SK-N-SH (cell line): ENCODE measurements at regions not wholly inside any gene's neighbourhood (a gene's known extent, or its start where the extent isn't known, plus 50 kb on each side); places are given as distances from the start of the nearest gene placed in this dataset.

Experiments used
- CTCF ChIA-PET: fragments of 300-600, 350-600 bp; formaldehyde crosslinking; extraction: SDS; loops from one replicate; lab custom pipeline; 2021; lab: Yijun Ruan, JAX
- POLR2A ChIA-PET: fragments of 350-600 bp; sonication (Branson Sonifier 250); formaldehyde crosslinking; extraction: SDS; loops from one replicate; lab custom pipeline; 2020; ENCODE audit warnings: antibody characterized with exemption, inconsistent platforms; lab: Yijun Ruan, JAX
- DNase-seq: peaks from one replicate; pipeline ENCODE4 v3.0.0; 2012
- H2AFZ ChIP-seq: fragments of 200-600 bp; sonication (generic); 2 replicates; pipeline ENCODE4 v1.8.1; 2016; ENCODE audit warnings: antibody characterized with exemption, mild to moderate bottlenecking, low read depth
- H3F3A ChIP-seq: fragments of 200-600 bp; sonication (generic); replicated peaks from 2 replicates; pipeline ENCODE3; 2016; ENCODE audit warnings: antibody characterized with exemption, mild to moderate bottlenecking; ENCODE audit not compliant: insufficient read depth
- H3K27ac ChIP-seq, 2 experiments: fragments of 200-500 bp in 1 of 2; fragments of 200-600 bp in 1 of 2; sonication (Bioruptor generic) in 1 of 2; sonication (generic), shearing (Covaris generic) in 1 of 2; 2 replicates each; pipeline versions ENCODE4 v1.5.1 to v1.6.1; 2014 to 2016; ENCODE audit warnings: low read depth in 2 of 2, inconsistent platforms in 1 of 2, low read length in 1 of 2, mild to moderate bottlenecking in 1 of 2, mixed read lengths in 1 of 2
- H3K27me3 ChIP-seq: fragments of 200-600 bp; sonication (generic), shearing (Covaris generic); 2 replicates; pipeline ENCODE4 v1.6.1; 2016; ENCODE audit warnings: mixed run types; ENCODE audit not compliant: insufficient read depth
- H3K36me3 ChIP-seq, 2 experiments: fragments of 200-500 bp in 1 of 2; fragments of 200-600 bp in 1 of 2; sonication (Bioruptor generic) in 1 of 2; sonication (generic) in 1 of 2; replicated peaks in 1 of 2; 2 replicates each; pipeline versions ENCODE3 to v1.5.1; 2014 to 2016; ENCODE audit warnings: low read length in 1 of 2, mild to moderate bottlenecking in 1 of 2; ENCODE audit not compliant: insufficient read depth in 2 of 2, control insufficient read depth in 1 of 2
- H3K4me1 ChIP-seq, 2 experiments: fragments of 200-500 bp in 1 of 2; fragments of 200-600 bp in 1 of 2; sonication (Bioruptor generic) in 1 of 2; sonication (generic), shearing (Covaris generic) in 1 of 2; 2 replicates each; pipeline versions ENCODE4 v1.5.1 to v1.6.1; 2014 to 2016; ENCODE audit warnings: low read depth in 1 of 2, low read length in 1 of 2, mixed run types in 1 of 2; ENCODE audit not compliant: insufficient read depth in 2 of 2, control insufficient read depth in 1 of 2
- H3K4me2 ChIP-seq: fragments of 200-600 bp; sonication (generic), shearing (Covaris generic); 2 replicates; pipeline ENCODE4 v1.6.1; 2017; ENCODE audit warnings: mixed run types
- H3K4me3 ChIP-seq, 2 experiments: fragments of 200-500 bp in 1 of 2; fragments of 200-600 bp in 1 of 2; sonication (Bioruptor generic) in 1 of 2; sonication (generic), shearing (Covaris generic) in 1 of 2; 2 replicates each; pipeline versions ENCODE4 v1.5.1 to v1.8.1; 2014 to 2016; ENCODE audit warnings: low read depth in 2 of 2, inconsistent platforms in 1 of 2, low read length in 1 of 2, mild to moderate bottlenecking in 1 of 2, mixed read lengths in 1 of 2, moderate library complexity in 1 of 2
- H3K79me2 ChIP-seq: fragments of 200-600 bp; sonication (generic); 2 replicates; pipeline ENCODE4 v1.8.1; 2017; ENCODE audit warnings: mild to moderate bottlenecking; ENCODE audit not compliant: insufficient read depth
- H3K9ac ChIP-seq: fragments of 200-600 bp; sonication (generic); 2 replicates; pipeline ENCODE4 v1.6.1; 2017; ENCODE audit warnings: mixed run types
- H3K9me2 ChIP-seq: fragments of 200-600 bp; sonication (generic); 2 replicates; pipeline ENCODE4 v1.6.1; 2017; ENCODE audit warnings: mixed run types
- H3K9me3 ChIP-seq: fragments of 200-600 bp; sonication (generic); 2 replicates; pipeline ENCODE4 v1.6.1; 2017; ENCODE audit warnings: mixed run types, mild to moderate bottlenecking, moderate library complexity
- H4K20me1 ChIP-seq: fragments of 200-600 bp; sonication (generic); 2 replicates; pipeline ENCODE4 v1.6.1; 2017; ENCODE audit warnings: mild to moderate bottlenecking, mixed run types; ENCODE audit not compliant: insufficient read depth
- ELF1 ChIP-seq: IDR thresholded peaks from 2 replicates; pipeline ENCODE4 v1.4.0; 2012
- GABPA ChIP-seq: IDR thresholded peaks from 2 replicates; pipeline ENCODE4 v1.4.0; 2012; ENCODE audit warnings: low read depth, mild to moderate bottlenecking
- GATA2 ChIP-seq: sonication (generic); formaldehyde crosslinking; IDR thresholded peaks from 2 replicates; pipeline ENCODE4 v1.5.0; 2020; ENCODE audit warnings: mild to moderate bottlenecking, missing genetic modification reagents
- IRF3 ChIP-seq: fragments of 150-350 bp; IDR thresholded peaks from 2 replicates; pipeline ENCODE4 v1.6.1; 2016; ENCODE audit warnings: mild to moderate bottlenecking, low read depth, low read length
- MEF2A ChIP-seq: IDR thresholded peaks from 2 replicates; pipeline ENCODE4 v1.4.0; 2012; ENCODE audit warnings: low read depth, borderline replicate concordance
- MXI1 ChIP-seq: IDR thresholded peaks from 2 replicates; pipeline ENCODE4 v1.6.1; 2012; ENCODE audit warnings: mild to moderate bottlenecking, low read depth, low read length, improper control_type of control experiment
- NFIC ChIP-seq: IDR thresholded peaks from 2 replicates; pipeline ENCODE4 v1.4.0; 2012; ENCODE audit warnings: borderline replicate concordance
- NRF1 ChIP-seq: IDR thresholded peaks from 2 replicates; pipeline ENCODE4 v1.6.1; 2012; ENCODE audit warnings: low read depth, mild to moderate bottlenecking, low read length
- RAD21 ChIP-seq: IDR thresholded peaks from 2 replicates; pipeline ENCODE4 v1.6.1; 2012; ENCODE audit warnings: mild to moderate bottlenecking, low read length
- RXRA ChIP-seq: IDR thresholded peaks from 2 replicates; pipeline ENCODE4 v1.4.0; 2012; ENCODE audit warnings: low read depth, mild to moderate bottlenecking, borderline replicate concordance
- SMC3 ChIP-seq: IDR thresholded peaks from 2 replicates; pipeline ENCODE4 v1.6.1; 2012; ENCODE audit warnings: low read depth, low read length, improper control_type of control experiment
- TEAD4 ChIP-seq: IDR thresholded peaks from 2 replicates; pipeline ENCODE4 v1.4.0; 2012; ENCODE audit warnings: mild to moderate bottlenecking, borderline replicate concordance; ENCODE audit not compliant: insufficient read depth
- USF2 ChIP-seq: fragments of 150-350 bp; IDR thresholded peaks from 2 replicates; pipeline ENCODE4 v1.6.1; 2017; ENCODE audit warnings: antibody characterized with exemption, low read length, low read depth, borderline replicate concordance
- WGBS: methylation state at CpG from one replicate; pipeline ENCODE4 v1.1.6; 2017; ENCODE audit warnings: low lambda C conversion rate; 5-methylcytosine and 5-hydroxymethylcytosine counted together
- TF ChIP-seq, protein P1 (sequence below): IDR thresholded peaks from 2 replicates; pipeline ENCODE4 v1.6.1; 2012; ENCODE audit warnings: mild to moderate bottlenecking, low read depth, low read length, moderate library complexity
- TF ChIP-seq, protein P2 (sequence below): IDR thresholded peaks from 2 replicates; pipeline ENCODE4 v1.4.0; 2012; ENCODE audit warnings: low read depth

DNA sequence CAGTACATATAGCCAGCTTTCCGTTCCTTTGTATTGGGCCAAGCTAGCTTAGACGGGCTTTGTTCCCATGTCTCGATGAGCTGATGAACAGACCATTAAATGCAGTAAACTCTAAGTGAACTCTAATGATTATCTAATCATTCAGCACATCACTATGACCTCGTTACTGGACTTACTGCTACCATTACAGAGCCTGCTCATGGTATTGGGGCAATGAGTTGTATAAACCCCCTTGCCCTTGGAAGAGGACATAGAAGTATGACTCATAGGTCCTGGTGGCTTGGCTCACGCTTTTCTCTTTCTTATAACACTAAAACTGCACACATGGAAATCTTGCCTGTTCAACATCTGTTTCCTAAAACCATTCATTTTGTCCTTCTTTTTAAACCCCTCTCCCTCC lies 93.6 kb upstream of the DYNLRB2 start:
- H2AFZ ChIP-seq, result no peak overlapping the region
- H3K9ac ChIP-seq, result no peak overlapping the region
- H3K4me1 ChIP-seq, result peaks cover 0 to 2% of the 10 kb centered on the region in 2 experiments; a peak in 1 of 4 replicates
- POLR2A ChIA-PET, result no interaction called here
- no peaks in the 10 kb centered on the region for H4K20me1 ChIP-seq
- H3K36me3 ChIP-seq, result no peaks in the 10 kb centered on the region
- no peak overlapping the region for H3K4me2 ChIP-seq
- TF ChIP-seq GABPA (no peak), MXI1 (no peak), NRF1 (no peak), NFIC (no peak), IRF3 (no peak), RAD21 (no peak), USF2 (no peak), GATA2 (no peak)
- TF ChIP-seq, protein P1, sequence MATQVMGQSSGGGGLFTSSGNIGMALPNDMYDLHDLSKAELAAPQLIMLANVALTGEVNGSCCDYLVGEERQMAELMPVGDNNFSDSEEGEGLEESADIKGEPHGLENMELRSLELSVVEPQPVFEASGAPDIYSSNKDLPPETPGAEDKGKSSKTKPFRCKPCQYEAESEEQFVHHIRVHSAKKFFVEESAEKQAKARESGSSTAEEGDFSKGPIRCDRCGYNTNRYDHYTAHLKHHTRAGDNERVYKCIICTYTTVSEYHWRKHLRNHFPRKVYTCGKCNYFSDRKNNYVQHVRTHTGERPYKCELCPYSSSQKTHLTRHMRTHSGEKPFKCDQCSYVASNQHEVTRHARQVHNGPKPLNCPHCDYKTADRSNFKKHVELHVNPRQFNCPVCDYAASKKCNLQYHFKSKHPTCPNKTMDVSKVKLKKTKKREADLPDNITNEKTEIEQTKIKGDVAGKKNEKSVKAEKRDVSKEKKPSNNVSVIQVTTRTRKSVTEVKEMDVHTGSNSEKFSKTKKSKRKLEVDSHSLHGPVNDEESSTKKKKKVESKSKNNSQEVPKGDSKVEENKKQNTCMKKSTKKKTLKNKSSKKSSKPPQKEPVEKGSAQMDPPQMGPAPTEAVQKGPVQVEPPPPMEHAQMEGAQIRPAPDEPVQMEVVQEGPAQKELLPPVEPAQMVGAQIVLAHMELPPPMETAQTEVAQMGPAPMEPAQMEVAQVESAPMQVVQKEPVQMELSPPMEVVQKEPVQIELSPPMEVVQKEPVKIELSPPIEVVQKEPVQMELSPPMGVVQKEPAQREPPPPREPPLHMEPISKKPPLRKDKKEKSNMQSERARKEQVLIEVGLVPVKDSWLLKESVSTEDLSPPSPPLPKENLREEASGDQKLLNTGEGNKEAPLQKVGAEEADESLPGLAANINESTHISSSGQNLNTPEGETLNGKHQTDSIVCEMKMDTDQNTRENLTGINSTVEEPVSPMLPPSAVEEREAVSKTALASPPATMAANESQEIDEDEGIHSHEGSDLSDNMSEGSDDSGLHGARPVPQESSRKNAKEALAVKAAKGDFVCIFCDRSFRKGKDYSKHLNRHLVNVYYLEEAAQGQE, result no peak
- TF ChIP-seq, protein P2, sequence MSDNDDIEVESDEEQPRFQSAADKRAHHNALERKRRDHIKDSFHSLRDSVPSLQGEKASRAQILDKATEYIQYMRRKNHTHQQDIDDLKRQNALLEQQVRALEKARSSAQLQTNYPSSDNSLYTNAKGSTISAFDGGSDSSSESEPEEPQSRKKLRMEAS, result no peak
- no peaks in the 10 kb centered on the region for H3K27me3 ChIP-seq
- no peak overlapping the region for H3K4me3 ChIP-seq
- H3F3A ChIP-seq, result no peaks in the 10 kb centered on the region
- H3K27ac ChIP-seq, result no peak overlapping the region
- H3K79me2 ChIP-seq, result no peaks in the 10 kb centered on the region
- no peaks in the 10 kb centered on the region for H3K9me3 ChIP-seq
- WGBS, result 13% methylated on average over 5 of the region's 5 CpGs
- no peaks in the 10 kb centered on the region for H3K9me2 ChIP-seq
- no peak for DNase-seq
- CTCF ChIA-PET, result no interaction called here

DNA sequence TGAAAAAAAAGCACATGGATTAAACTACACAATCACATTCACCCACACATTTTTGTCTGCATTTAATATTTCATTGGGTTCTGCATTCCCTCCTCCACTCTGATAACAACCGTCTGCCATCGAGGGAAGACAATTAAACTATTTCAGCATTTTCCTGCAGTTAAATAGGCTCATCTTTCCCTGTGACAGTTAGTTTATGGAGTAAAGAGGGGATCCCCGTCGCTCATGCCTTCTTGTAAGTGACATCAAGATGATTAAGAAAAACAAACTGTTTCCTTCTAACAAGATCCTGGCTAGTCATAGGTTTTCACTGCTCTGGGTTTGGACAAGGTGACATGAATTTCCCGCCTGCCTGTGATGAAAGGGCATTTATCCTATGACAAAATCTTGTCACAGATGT lies 98.0 kb upstream of the DYNLRB2 start:
- no peaks in the 10 kb centered on the region for H3F3A ChIP-seq
- H3K4me3 ChIP-seq, result no peak overlapping the region
- H3K27me3 ChIP-seq, result no peaks in the 10 kb centered on the region
- TF ChIP-seq ELF1 (no peak), MEF2A (no peak), TEAD4 (no peak), SMC3 (no peak), RXRA (no peak)
- TF ChIP-seq, protein P2, result no peak
- H3K9me3 ChIP-seq, result no peaks in the 10 kb centered on the region
- H3K79me2 ChIP-seq, result no peaks in the 10 kb centered on the region
- H3K4me2 ChIP-seq, result no peak overlapping the region
- no peak overlapping the region for H3K27ac ChIP-seq
- WGBS, result 10% methylated on average over 5 of the region's 5 CpGs
- ChIA-PET POLR2A (no interaction called here), CTCF (interaction anchor here (1.0 kb wide), 1 partner anchor 24 kb away, joined by 3 read pairs; no protein-coding TSS in a partner anchor)
- no peak overlapping the region for H3K9ac ChIP-seq
- H4K20me1 ChIP-seq, result no peaks in the 10 kb centered on the region
- no peaks in the 10 kb centered on the region for H3K9me2 ChIP-seq
- H3K36me3 ChIP-seq, result no peaks in the 10 kb centered on the region
- no peak overlapping the region for H2AFZ ChIP-seq
- peaks cover 0 to 2% of the 10 kb centered on the region in 2 experiments; a peak in 1 of 4 replicates for H3K4me1 ChIP-seq
- DNase-seq, result no peak
